GM23338 (cell line): ENCODE measurements at regions not wholly inside any gene's neighbourhood (a gene's known extent, or its start where the extent isn't known, plus 50 kb on each side); places are given as distances from the start of the nearest gene placed in this dataset.
A peak's percentile ranks its signal among the peaks of the same experiment; 100 is the strongest.

Experiments used
- ATAC-seq: fragments of 200-7000 bp; cut with Tn5 transposase; 3 replicates; pipeline ENCODE4 v1.9.1; 2020
- DNase-seq: peaks from one replicate; pipeline ENCODE4 v3.0.0-alpha.2; 2015; ENCODE audit warnings: low spot score
- H2AFZ ChIP-seq: fragments of 200-600 bp; sonication (generic); 2 replicates; pipeline ENCODE4 v1.8.0; 2016; ENCODE audit warnings: antibody characterized with exemption, mild to moderate bottlenecking, moderate library complexity
- H3F3A ChIP-seq: fragments of 200-600 bp; sonication (generic); replicated peaks from 2 replicates; pipeline ENCODE4 v1.8.0; 2017; ENCODE audit warnings: antibody characterized with exemption, mixed run types, low read depth
- H3K27ac ChIP-seq: fragments of 200-600 bp; sonication (generic); 2 replicates; pipeline ENCODE4 v1.6.1; 2016; ENCODE audit warnings: low read depth
- H3K27me3 ChIP-seq: fragments of 200-600 bp; sonication (generic); 2 replicates; pipeline ENCODE4 v1.8.0; 2016; ENCODE audit warnings: mild to moderate bottlenecking, mixed run types, moderate library complexity; ENCODE audit not compliant: insufficient read depth
- H3K36me3 ChIP-seq: fragments of 200-600 bp; sonication (generic); 2 replicates; pipeline ENCODE4 v1.8.0; 2016; ENCODE audit warnings: mild to moderate bottlenecking; ENCODE audit not compliant: insufficient read depth
- H3K4me1 ChIP-seq: fragments of 200-600 bp; sonication (generic); 2 replicates; pipeline ENCODE4 v1.8.0; 2016; ENCODE audit warnings: mild to moderate bottlenecking, moderate library complexity; ENCODE audit not compliant: insufficient read depth
- H3K4me2 ChIP-seq: fragments of 200-600 bp; sonication (generic); 2 replicates; pipeline ENCODE4 v1.7.1; 2017; ENCODE audit warnings: mixed run types
- H3K4me3 ChIP-seq: fragments of 200-600 bp; sonication (generic); 2 replicates; pipeline ENCODE4 v1.6.1; 2016; ENCODE audit warnings: mixed run types
- H3K79me2 ChIP-seq: fragments of 200-600 bp; sonication (generic); replicated peaks from 2 replicates; pipeline ENCODE4 v1.8.0; 2017; ENCODE audit warnings: mild to moderate bottlenecking; ENCODE audit not compliant: insufficient read depth
- H3K9me2 ChIP-seq: fragments of 200-600 bp; sonication (generic); 2 replicates; pipeline ENCODE4 v1.8.0; 2017; ENCODE audit not compliant: insufficient read depth
- H4K20me1 ChIP-seq: fragments of 200-600 bp; sonication (generic); replicated peaks from 2 replicates; pipeline ENCODE4 v1.8.0; 2017; ENCODE audit warnings: mild to moderate bottlenecking; ENCODE audit not compliant: insufficient read depth
- H3K27ac Mint-ChIP-seq: 2 replicates; pipeline ENCODE4 v1.8.0; 2020; ENCODE audit warnings: inconsistent platforms, mild to moderate bottlenecking, moderate library complexity, mixed read lengths
- H3K27me3 Mint-ChIP-seq: 3 replicates; pipeline ENCODE4 v1.8.0; 2022; ENCODE audit warnings: low read depth, mild to moderate bottlenecking, moderate library complexity, mixed read lengths, inconsistent platforms; ENCODE audit not compliant: insufficient read depth, poor library complexity
- H3K36me3 Mint-ChIP-seq: 3 replicates; pipeline ENCODE4 v1.8.0; 2021; ENCODE audit warnings: low read depth, mild to moderate bottlenecking, inconsistent platforms, moderate library complexity, mixed read lengths
- H3K4me1 Mint-ChIP-seq: 3 replicates; pipeline ENCODE4 v1.8.0; 2020; ENCODE audit warnings: mild to moderate bottlenecking, inconsistent platforms, mixed read lengths
- H3K4me3 Mint-ChIP-seq: 3 replicates; pipeline ENCODE4 v1.8.0; 2021; ENCODE audit warnings: moderate library complexity, mild to moderate bottlenecking, inconsistent platforms, mixed read lengths
- H3K9me3 Mint-ChIP-seq: 3 replicates; pipeline ENCODE4 v1.8.0; 2020; ENCODE audit warnings: moderate library complexity, mild to moderate bottlenecking, inconsistent platforms, mixed read lengths
- CREB1 ChIP-seq: fragments of 250-450 bp; sonication (Bioruptor Pico); IDR thresholded peaks from 2 replicates; pipeline ENCODE4 v1.5.0; 2020; ENCODE audit warnings: low read depth, mild to moderate bottlenecking, moderate library complexity
- EZH2 ChIP-seq: fragments of 200-600 bp; sonication (generic); IDR thresholded peaks from one replicate; pipeline ENCODE4 v1.8.0; 2017; ENCODE audit warnings: antibody characterized with exemption, mild to moderate bottlenecking, low read depth; ENCODE audit not compliant: unreplicated experiment
- EZH2phosphoT487 ChIP-seq: fragments of 200-600 bp; sonication (generic); IDR thresholded peaks from one replicate; pipeline ENCODE4 v1.8.1; 2018; ENCODE audit warnings: antibody characterized with exemption; ENCODE audit not compliant: unreplicated experiment
- JUNB ChIP-seq: IDR thresholded peaks from one replicate; pipeline ENCODE4 v1.6.1; 2016; ENCODE audit warnings: antibody characterized with exemption; ENCODE audit not compliant: unreplicated experiment
- POLR2AphosphoS5 ChIP-seq: IDR thresholded peaks from 2 replicates; pipeline ENCODE4 v1.6.1; 2016; ENCODE audit warnings: antibody characterized with exemption, low read depth
- REST ChIP-seq: IDR thresholded peaks from one replicate; pipeline ENCODE4 v1.6.1; 2018; ENCODE audit warnings: antibody characterized with exemption; ENCODE audit not compliant: unreplicated experiment
- STAT1 ChIP-seq: IDR thresholded peaks from one replicate; pipeline ENCODE4 v1.6.1; 2016; ENCODE audit warnings: antibody characterized with exemption; ENCODE audit not compliant: unreplicated experiment
- ZNF114 ChIP-seq: fragments of 250-450 bp; sonication (Bioruptor Pico); IDR thresholded peaks from 2 replicates; pipeline ENCODE4 v1.5.0; 2020; ENCODE audit warnings: mild to moderate bottlenecking, moderate library complexity
- TF ChIP-seq, protein P1 (sequence below): fragments of 250-450 bp; sonication (Bioruptor Pico); IDR thresholded peaks from 2 replicates; pipeline ENCODE4 v1.5.0; 2020; ENCODE audit warnings: mild to moderate bottlenecking, moderate library complexity
- TF ChIP-seq, protein P2 (sequence below), 2 experiments: fragments of 200-600 bp in 1 of 2; sonication (generic) in 1 of 2; conservative IDR thresholded peaks; 2 replicates each; pipeline versions ENCODE4 v1.5.1 to v1.6.1; 2016 to 2017; ENCODE audit warnings: antibody characterized with exemption in 2 of 2, low read depth in 2 of 2, mild to moderate bottlenecking in 2 of 2, moderate library complexity in 1 of 2

DNA sequence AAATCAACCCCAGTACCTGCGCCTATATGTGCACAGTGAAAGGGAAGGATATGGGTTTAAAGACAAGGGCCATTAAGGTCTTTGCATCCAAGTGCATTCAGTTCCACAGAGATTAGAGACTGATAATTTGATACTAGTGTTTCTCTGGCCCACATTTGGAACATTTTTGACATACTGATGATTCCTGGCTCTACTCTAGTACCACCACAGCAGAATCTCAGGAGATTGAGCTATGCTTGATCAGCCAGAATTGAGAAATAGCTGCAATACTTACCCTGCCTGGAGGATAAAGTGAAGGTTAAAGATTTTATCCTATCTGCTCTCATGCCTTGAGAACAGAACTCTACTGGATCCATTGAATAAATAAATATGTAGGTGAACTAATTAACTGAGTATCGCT is 1267.8 kb downstream of the SUCLG1 start (continued):
- TF ChIP-seq, protein P1, sequence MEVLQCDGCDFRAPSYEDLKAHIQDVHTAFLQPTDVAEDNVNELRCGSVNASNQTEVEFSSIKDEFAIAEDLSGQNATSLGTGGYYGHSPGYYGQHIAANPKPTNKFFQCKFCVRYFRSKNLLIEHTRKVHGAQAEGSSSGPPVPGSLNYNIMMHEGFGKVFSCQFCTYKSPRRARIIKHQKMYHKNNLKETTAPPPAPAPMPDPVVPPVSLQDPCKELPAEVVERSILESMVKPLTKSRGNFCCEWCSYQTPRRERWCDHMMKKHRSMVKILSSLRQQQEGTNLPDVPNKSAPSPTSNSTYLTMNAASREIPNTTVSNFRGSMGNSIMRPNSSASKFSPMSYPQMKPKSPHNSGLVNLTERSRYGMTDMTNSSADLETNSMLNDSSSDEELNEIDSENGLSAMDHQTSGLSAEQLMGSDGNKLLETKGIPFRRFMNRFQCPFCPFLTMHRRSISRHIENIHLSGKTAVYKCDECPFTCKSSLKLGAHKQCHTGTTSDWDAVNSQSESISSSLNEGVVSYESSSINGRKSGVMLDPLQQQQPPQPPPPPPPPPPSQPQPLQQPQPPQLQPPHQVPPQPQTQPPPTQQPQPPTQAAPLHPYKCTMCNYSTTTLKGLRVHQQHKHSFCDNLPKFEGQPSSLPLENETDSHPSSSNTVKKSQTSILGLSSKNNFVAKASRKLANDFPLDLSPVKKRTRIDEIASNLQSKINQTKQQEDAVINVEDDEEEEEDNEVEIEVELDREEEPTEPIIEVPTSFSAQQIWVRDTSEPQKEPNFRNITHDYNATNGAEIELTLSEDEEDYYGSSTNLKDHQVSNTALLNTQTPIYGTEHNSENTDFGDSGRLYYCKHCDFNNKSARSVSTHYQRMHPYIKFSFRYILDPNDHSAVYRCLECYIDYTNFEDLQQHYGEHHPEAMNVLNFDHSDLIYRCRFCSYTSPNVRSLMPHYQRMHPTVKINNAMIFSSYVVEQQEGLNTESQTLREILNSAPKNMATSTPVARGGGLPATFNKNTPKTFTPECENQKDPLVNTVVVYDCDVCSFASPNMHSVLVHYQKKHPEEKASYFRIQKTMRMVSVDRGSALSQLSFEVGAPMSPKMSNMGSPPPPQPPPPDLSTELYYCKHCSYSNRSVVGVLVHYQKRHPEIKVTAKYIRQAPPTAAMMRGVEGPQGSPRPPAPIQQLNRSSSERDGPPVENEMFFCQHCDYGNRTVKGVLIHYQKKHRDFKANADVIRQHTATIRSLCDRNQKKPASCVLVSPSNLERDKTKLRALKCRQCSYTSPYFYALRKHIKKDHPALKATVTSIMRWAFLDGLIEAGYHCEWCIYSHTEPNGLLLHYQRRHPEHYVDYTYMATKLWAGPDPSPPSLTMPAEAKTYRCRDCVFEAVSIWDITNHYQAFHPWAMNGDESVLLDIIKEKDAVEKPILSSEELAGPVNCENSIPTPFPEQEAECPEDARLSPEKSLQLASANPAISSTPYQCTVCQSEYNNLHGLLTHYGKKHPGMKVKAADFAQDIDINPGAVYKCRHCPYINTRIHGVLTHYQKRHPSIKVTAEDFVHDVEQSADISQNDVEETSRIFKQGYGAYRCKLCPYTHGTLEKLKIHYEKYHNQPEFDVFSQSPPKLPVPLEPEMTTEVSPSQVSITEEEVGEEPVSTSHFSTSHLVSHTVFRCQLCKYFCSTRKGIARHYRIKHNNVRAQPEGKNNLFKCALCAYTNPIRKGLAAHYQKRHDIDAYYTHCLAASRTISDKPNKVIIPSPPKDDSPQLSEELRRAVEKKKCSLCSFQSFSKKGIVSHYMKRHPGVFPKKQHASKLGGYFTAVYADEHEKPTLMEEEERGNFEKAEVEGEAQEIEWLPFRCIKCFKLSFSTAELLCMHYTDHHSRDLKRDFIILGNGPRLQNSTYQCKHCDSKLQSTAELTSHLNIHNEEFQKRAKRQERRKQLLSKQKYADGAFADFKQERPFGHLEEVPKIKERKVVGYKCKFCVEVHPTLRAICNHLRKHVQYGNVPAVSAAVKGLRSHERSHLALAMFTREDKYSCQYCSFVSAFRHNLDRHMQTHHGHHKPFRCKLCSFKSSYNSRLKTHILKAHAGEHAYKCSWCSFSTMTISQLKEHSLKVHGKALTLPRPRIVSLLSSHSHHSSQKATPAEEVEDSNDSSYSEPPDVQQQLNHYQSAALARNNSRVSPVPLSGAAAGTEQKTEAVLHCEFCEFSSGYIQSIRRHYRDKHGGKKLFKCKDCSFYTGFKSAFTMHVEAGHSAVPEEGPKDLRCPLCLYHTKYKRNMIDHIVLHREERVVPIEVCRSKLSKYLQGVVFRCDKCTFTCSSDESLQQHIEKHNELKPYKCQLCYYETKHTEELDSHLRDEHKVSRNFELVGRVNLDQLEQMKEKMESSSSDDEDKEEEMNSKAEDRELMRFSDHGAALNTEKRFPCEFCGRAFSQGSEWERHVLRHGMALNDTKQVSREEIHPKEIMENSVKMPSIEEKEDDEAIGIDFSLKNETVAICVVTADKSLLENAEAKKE (CRISPR knock-in tag), result no peak
- no peak for TF ChIP-seq ZNF114 (CRISPR knock-in tag)
- TF ChIP-seq EZH2, result no peak
- TF ChIP-seq JUNB, result no peak

DNA sequence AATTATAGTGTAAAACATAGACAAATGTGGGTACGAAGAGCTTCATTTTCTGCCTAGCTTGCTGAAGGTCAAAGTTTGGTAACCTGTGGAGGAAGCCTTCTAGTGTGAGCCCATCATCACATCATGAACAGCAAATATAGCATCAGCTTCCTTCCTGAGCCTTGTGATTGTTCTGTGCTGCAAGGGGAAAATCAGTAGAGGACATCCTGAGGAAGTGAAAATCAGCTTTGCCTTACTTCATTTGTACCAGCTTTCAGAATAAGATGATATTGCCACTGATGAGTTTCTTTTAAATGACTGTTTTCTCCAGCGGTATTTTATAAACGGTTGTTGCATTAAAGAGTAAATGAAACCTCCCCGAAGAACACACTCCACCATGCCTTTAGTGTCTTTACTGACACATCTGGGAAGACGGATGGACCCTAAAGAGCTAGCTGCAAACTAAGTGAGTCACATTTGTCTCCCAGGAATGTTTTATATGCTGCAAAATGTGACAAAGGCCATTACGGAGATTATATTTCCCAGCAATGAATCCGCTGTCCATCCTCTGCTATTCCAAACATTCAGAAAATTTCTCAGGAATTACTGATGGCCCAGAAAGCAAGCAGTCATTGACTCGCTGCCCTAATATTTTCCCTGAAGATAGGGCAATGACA is 1272.8 kb downstream of the SUCLG1 start:
- Histone ChIP-seq H3K4me1 (no peaks in the 10 kb centered on the region), H3K27me3 (no peaks in the 10 kb centered on the region), H3K27ac (no peak overlapping the region), H3K9me2 (no peaks in the 10 kb centered on the region), H4K20me1 (no peaks in the 10 kb centered on the region), H3K36me3 (no peaks in the 10 kb centered on the region), H2AFZ (peak overlapping the region; percentile 89; the same call in 1 of the 2 replicates), H3K4me3 (no peak overlapping the region), H3K79me2 (no peaks in the 10 kb centered on the region), H3F3A (no peaks in the 10 kb centered on the region), H3K4me2 (no peak overlapping the region)
- Mint-ChIP-seq H3K9me3 (peaks cover 10% of the 10 kb centered on the region), H3K4me3 (no peak overlapping the region), H3K4me1 (peaks cover 5% of the 10 kb centered on the region; the same call in 1 of the 3 replicates), H3K27ac (no peak overlapping the region), H3K27me3 (peaks cover 1% of the 10 kb centered on the region), H3K36me3 (peaks cover 9% of the 10 kb centered on the region; the same call in 2 of the 3 replicates)
- ATAC-seq (no peak), DNase-seq (no peak)
- TF ChIP-seq EZH2phosphoT487 (no peak), CREB1 (CRISPR knock-in tag) (no peak), STAT1 (no peak), POLR2AphosphoS5 (no peak), JUNB (no peak), EZH2 (no peak), ZNF114 (CRISPR knock-in tag) (no peak), REST (no peak)
- TF ChIP-seq, protein P2, sequence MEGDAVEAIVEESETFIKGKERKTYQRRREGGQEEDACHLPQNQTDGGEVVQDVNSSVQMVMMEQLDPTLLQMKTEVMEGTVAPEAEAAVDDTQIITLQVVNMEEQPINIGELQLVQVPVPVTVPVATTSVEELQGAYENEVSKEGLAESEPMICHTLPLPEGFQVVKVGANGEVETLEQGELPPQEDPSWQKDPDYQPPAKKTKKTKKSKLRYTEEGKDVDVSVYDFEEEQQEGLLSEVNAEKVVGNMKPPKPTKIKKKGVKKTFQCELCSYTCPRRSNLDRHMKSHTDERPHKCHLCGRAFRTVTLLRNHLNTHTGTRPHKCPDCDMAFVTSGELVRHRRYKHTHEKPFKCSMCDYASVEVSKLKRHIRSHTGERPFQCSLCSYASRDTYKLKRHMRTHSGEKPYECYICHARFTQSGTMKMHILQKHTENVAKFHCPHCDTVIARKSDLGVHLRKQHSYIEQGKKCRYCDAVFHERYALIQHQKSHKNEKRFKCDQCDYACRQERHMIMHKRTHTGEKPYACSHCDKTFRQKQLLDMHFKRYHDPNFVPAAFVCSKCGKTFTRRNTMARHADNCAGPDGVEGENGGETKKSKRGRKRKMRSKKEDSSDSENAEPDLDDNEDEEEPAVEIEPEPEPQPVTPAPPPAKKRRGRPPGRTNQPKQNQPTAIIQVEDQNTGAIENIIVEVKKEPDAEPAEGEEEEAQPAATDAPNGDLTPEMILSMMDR (conservative IDR thresholded peaks at IDR 0.05; ENCODE audit: low read depth in 2 of 2), result no peak
